Smooth muscle cell of the brain vasculature (primary cell): ENCODE measurements at regions not wholly inside any gene's neighbourhood (a gene's known extent, or its start where the extent isn't known, plus 50 kb on each side); places are given as distances from the start of the nearest gene placed in this dataset.
"Not testable (repeated sequence)": the region's sequence is repeated elsewhere in the genome, so short reads cannot be mapped to it uniquely, and the experiment has no call there.

Experiments
- DNase-seq: peaks from one replicate; pipeline ENCODE4 v3.0.0-alpha.2; 2012; ENCODE audit warnings: low read depth, low spot score

DNA sequence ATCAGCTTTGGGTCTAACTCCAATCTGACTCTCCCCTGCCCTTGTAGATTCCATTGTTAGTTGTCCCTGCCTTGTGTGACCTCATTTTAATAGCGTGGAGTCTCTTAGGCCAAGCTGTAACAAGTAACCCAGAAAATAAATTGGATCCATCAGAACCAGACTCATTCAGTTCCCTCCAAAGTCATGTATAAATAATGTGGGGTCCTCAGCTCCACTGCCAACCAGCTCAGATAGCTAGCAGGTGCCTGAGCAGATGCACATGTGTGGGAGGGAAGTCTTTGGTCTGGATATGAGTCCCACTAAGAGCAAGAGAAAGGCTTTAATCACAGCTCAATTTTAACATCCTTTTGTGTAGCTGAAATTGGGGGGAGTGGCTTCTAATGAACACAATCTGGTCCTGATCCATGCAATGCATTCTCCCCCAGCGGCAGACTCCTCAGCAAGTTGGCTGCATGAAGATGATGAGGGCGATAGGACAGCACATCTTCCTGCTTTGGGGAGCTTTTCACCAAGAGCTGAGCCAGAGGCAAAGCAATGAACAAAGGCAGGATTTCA, 151.6 kb downstream of the ABCC12 start:
- DNase-seq = no peak

DNA sequence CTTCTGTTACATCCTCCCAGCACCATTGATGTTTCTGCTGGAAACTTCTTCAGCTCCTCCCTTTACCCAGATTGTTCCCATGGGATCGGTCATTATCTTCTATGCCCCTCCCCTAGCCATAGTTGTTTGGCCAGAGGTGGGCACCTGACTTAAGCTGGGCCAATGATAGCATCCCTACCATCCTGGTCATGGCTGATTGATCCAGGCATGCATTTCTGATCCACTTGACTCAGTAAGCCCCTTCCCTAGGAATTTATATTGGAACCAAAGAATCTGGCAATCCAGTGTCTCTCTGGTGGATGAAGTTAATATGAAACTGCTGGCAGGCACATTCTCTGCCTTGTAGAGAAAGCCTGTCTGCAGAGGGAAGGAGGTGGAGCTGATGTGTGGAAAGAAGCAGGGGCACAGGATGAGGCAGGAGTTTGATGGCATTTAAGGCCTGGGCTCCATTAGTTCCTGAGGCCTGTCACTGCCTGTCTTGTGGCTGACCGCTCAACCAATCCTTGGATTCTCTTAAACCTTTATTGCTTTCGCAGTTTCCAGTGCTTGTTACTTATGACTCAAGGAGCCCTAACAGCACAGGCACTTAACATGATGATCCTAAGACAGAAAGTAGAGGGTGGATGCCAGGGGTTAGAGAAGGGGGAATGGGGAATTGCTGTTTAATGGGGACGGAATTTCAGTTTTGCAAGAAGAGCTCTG, 152.4 kb downstream of the ABCC12 start:
- no peak for DNase-seq

DNA sequence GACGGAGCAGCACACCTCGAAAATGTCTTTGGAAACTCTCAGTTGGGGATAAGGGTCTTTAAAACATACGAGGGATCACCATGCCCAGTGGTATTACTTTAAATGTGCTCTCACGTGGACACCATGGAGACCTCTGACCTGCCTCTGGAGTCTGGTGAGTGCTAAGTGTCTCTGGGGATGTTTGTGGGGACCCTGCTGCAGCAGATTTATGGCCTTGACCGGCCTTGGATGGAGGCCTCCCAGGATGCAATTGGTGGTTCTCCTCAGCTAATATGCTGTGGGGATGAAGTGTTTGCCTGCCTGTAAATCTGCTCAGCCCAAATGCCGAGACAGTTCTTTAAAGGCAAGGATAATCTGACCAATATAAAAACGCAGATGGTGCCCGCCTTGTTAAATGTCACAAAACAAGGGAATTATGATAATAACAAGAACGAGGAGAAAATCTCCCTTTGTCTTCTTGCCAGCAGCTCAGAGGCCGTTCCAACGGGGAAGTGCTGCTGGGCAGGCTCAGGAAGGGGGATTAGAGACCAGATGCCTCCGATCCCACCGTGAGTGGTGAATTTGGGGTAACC, 154.4 kb downstream of the ABCC12 start:
- no peak for DNase-seq

DNA sequence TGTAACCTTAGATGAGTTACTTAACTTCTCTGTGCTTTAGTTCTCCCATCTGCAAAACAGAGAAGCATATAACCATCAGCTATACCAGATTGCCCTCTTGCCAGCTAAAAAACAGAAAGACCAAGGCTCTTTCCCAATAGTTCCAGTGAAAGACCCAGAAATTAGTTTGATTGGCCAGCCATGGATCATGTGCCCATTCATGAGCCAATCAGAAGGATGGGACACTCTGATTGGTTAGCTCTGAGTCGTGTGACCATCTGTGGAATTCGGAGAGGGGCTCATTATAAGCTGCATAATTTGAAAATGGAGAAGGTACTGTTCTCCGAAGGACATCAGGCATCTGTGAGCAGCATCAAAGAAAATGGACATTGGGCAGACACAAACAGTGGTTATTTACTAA, 155.2 kb downstream of the ABCC12 start:
- no peak for DNase-seq

DNA sequence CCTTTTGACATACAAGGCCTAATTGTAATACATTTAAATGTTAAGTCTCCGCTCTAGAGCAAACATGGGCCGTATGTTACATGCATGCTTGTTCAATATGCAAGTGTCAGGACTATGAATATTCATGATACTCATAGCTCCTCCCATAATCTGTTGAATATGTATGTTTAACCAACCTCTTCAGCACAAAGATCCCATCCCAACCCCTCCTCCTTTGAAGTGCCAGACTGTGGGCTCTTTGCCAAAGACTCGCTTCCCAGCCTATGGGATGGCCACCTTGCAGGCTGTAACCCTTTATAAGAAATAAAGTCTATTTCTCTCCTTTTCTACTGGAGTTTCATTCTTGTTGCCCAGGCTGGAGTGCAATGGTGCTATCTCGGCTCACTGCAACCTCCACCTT, 156.2 kb downstream of the ABCC12 start:
- no peak for DNase-seq

DNA sequence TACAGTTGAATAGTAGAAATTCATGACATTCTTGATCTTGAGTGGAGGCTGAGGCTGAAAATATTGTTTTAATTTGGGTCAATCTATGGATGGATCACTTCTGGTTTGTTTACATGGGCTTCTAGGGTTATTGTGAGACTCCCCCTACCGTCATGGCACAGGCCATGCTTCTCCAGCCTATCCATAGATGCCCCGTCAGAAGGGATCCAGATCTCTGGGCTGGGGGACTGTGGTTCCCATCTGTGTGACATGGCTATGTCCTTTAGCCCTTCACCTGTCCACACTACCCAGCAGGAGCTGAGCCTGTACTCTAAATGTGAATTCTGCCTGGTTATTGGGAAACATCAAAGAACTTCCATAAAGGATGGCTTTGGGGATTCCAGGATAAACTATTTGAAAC, 160.4 kb downstream of the ABCC12 start:
- DNase-seq = no peak

DNA sequence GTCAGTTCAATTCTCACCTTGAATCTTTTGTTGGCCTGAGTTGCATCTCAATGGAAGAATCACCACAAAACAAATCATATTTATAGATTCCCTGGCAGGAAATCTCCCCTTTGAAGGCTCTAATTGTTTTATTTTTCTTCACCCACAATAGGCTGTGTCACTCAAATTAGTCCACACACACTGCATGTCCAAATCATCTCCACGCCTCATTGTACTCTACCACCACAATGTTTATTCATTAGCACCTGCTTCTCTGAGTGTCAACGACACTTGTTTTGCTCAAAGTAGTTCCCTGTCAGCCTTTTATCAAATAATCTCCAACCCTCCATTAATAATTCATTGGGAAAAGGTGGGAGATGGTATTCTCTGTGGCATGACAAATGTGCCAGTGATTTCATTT, 164.3 kb downstream of the ABCC12 start:
- no peak for DNase-seq

DNA sequence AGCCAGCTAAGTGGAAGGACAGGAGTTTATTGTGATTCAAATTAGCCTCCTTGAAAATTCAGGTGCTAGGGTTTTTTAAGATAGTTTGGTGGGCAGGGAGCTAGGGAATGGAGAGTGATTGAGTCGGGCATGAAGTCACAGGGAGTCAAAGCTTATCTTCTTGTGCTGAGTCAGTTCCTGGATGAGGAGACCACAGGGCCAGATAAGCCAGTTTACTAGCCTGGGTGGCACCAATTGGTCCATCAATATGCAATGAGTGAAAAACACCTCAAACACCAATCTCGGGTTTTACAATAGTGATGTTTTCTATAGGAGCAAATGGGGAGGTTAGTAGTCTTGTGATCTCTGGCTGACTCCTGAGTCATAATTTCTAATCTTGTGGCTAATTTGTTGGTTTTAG, 165.1 kb downstream of the ABCC12 start:
- DNase-seq = no peak

DNA sequence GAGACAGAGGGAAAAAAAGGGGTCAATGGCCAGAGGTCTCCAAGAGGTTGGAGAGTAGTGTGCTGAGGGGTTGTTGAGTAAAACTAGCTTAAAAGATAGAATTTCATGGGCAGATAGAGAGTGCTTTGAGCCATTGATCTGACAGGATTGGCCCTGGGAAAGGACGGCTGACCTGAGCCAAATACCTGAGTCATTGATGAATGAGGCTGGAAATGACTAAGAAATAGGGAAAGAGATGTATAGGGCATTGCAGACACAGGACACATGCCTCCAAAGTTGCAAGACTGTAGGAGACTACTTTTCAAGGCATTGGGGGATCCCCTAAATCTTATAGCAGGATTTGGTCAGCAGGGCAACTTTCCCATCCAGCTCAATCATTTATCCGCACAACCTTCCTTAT, 168.7 kb downstream of the ABCC12 start:
- no peak for DNase-seq

DNA sequence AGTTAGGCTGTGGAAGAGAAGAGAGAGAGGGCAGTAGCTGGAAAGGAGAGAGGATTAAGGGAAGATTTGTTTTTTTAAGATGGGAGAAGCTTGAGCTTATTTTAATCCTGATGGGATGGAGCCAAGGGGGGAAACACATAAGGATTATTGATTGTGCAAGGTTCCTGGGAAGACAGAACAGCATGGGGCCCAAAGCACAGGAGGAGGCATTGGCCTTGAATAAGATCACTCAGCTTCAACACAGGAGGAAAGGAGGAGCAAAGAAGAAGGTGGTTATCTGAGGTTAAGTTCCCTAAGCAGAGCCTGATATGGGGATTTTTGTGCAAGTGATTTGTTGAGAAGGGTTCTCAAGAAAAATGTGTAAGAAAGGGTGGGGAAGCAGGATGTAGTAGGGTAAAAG, 169.8 kb downstream of the ABCC12 start:
- DNase-seq = no peak

DNA sequence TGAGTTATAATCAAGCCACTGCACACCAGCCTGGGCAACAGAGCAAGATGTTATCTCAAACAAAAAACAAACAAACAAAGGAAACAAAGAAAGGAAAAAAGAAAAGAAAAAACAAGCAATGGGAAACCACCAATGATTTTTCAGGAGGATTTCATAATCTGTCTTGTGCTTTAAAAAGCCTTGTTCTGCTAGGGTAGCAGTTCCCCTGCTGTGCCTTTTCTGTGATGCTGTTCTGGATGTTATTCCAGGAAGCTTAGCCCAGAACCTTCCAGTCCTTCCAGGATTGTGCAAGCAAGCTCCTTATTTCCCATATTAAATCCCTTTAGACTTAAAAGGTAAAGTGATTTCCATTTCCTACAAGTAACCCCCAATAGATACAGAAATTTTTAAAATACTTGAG, 171.1 kb downstream of the ABCC12 start:
- peak; percentile 9 for DNase-seq

DNA sequence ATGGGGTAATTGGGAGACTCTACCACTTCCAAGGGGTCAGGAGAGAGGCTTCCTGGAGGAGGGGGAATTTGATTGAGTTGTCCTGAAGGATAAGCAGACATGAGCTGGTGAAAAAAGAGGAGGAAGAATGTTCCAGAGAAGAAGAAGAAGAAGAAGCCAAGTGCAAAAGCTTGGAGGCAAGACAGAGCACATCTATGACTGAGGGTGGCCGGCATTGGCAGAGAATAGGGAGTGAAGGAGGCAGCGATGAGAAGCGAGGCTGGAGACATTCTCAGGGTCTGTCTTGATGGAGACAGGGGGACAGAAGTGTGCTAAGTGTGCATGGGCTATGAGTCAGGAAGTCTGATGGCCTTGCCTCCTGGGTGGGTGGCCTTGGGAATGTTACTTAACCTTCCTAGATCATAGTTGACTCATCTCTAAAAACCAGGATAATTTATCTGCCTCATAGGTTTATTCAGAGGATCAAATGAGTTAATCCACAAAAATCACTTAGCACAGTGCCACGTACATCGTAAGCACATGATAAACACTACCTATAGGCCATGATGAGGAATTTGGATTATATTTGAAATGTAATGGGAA, 171.7 kb downstream of the ABCC12 start:
- no peak for DNase-seq

DNA sequence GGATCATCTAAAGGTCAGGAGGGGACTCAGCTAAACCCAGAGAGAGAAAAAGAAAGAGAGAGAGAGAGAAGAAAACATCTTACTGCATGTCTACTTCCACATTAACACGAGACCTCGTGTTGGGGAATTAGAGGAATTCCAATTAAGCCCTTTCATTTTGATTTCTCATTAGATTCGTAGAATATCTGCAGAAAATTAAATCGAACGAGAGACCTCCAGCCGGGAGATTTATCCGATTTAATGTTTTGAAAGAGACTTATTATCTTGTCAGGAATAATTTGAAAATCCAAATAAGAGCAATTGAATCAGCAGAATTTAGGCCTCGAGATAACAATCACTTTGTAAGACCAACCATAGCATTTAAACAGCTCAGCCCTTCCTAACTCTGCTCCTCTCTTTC, 175.6 kb downstream of the ABCC12 start:
- DNase-seq = no peak

DNA sequence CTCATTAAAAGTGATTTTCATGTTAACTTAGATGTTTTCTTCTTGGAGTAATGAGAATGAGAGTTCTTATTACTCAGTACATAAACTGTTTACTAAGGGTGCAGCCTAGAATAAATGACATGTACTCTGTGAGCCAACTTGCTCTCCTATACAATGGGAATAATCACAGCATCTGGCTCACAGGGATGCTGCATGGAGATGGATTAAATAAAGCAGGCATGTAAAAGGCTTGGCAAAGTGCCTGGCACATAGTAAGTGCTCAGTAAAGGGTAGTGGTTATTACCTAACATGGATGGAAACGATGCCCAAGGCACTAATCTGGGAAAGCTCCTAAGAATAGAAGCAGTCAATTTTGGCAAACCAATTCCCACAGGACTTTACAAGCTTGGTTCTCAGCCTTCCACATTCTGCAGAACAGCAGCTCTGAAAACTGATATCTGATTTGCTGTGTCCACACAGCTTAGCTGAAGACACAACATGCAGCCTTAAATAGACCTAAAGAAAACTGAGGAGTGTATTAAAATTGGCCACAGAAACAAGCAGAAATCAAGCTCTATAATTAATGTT, 176.1 kb downstream of the ABCC12 start:
- no peak for DNase-seq

DNA sequence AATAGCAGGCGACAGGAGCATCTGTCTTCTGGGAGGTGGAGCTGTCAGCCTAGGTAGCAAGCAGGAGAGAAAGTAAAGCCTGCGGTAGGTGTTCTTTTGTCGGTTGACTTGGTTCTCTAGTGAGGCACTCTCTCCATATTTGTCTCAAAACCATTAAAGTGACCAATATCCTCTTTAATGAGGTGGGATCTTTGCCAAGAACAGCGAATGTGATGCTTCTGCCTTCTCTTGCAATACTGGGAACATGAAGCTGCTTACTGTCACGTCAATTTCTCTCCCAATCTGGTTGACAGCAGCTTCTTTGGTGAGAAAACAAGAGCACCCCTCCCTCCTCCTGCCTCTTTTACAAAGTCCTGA, 176.7 kb downstream of the ABCC12 start:
- DNase-seq = no peak

DNA sequence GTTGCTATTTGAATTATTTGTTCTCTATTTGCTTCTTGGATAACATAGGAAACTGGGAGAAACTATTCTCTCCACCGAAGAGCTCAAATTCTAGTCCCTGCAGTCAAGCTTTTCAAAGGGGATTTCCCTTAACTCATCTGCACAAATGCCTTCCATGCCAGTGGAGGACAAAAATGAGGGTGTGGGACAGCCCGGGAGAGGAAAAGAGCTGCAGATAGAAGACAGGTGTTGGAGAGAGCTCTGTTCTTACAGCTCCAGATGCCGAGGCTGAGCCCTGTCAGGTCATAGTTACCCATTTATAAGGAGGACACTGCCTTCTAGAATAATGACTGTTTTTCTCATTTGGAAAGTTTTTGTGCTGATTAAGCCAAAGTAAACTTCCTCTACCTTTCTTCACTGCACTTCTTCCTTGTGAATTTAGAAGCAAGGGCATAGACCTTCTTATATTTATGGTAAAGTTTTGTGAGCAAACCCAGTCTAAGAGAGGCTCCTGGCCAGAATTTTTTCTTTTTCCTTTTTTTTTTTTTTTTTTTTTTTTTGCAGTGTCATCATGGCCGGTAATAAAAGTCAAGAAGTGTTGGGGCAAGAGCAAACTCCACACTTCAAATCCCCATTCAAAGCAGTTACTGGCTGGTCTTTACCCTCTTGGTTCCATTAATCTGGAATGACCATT, 177.2 kb downstream of the ABCC12 start:
- no peak for DNase-seq

DNA sequence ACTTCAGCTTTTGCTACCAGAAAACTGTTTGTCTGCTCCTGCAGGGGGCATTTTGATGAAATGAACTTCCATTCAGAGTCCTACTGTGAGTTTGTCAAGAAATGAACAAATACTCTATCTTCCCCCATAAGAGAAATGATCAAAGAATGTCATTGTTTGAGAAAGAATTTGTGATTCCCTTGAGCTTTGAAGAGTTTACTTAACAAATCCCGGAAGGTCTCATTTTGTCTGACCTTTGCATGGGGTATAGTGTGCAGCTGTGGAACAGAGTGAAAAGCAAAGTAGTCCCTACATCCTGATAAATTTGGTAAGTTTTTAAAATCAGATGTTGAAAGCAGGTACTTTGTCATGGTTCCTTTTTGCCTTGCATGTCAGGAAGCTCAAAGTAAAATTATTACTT, 178.0 kb downstream of the ABCC12 start:
- DNase-seq = no peak

DNA sequence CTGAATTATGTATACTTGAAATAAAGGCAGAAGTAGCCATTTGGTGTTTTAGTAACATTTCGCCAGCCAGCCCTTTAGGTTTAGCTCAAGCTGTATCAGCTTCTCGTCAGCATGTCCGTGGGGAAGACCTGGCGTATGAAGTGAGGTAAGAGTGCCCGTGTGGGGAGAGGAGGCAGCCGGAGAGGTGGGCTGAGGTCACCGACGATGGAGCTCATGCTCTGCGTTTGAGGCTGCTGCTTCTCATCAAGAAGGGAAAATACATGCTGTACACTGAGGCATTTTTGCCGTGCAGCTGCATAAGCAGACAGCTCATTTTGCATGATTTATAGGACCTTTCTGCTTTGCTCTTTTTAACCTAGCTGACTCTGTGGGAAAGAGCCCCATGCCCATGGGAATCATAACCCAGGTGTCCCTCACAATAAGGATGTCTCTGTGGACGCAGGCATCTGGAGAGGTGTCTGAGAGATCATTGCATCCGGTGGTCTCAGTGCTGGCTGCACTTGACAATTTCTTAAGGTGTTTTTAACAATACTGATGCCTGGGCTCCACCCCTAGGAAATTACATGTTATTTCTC, 179.1 kb downstream of the ABCC12 start:
- DNase-seq = no peak

DNA sequence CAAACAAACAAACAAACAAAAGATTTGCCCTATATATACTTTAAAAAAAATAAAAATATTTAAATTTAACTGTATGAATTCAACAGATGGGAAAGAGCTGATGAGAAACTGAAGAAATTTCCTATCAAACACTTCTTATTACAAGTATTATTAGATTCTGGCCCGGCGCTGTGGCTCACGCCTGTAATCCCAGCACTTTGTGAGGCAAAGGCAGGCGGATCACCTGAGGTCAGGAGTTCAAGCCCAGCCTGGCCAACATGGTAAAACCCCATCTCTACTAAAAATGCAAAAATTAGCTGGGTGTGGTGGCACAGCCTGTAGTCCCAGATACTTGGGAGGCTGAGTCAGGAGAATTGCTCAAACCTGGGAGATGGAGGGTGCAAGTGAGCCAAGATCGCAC, 180.8 kb downstream of the ABCC12 start:
- not testable (repeated sequence) for DNase-seq

DNA sequence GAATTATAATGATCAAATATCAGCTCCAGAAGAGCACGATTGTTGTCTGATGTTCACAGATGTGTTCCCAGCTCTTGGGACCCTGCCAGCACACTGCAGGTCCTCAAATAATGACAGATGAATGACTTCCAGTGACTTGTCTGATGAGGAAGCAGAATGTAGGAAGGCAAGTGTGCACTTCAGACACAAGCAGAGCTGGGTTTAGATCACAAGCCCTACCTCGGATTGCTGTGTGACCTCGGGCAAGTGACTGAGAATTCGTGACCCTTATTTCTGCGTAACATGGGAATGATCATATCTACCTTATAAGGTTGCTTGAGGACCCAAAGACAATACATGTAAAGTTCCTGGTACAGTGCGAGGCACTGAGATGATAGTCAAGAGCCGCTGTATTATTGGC, 182.2 kb downstream of the ABCC12 start:
- no peak for DNase-seq

DNA sequence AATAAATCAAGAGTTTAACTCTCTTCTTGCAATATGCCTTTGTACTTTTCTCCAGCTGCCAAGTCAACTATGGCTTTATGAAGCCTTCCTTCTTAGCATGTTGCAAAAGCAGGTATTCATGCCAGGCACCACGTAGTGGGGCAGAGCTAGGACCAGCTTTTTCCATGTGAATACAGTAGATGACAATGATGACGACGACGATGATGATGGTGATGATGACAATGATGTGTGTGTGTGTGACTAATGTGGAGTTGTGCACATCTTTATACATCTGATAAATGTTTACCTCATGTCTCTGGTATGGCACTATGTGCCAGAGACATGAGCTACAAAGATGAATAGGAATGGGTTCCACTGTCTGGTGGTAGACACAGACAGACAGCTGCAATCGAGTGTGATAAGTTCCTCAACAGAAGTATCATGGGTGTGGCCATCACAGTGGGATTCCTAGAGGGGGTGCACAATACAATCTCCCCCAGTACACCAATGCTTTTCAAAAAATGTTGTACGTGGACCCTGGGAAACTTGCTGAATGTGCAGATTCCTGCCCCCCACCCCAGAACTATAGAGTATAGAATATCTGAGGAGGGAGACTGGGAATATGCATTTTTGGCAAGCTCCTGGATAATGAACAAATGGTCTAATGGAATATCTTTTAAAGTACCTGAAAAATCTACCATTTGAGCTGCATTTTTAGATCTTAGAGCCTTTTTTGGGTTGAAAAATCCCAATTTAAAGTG, 183.4 kb downstream of the ABCC12 start:
- no peak for DNase-seq
